ENCODE measurements at regions not wholly inside any gene's neighbourhood (a gene's known extent, or its start where the extent isn't known, plus 50 kb on each side); places are given as distances from the start of the nearest gene placed in this dataset.

- peak; percentile 77 for TF ChIP-seq CTCF (conservative IDR thresholded peaks at IDR 0.05; ENCODE audit: low read length)
- TF ChIP-seq EZH2phosphoT487 (IDR thresholded peaks at IDR 0.05; ENCODE audit: borderline replicate concordance): no peak
Observed at GRCh38 chr3:102224171-102224570, 210.6 kb upstream of the ZPLD1 start.

Data from Loucy (cell line).